Activated CD4-positive, alpha-beta T cell treated with anti-CD3 and anti-CD28 coated beads, Interleukin-2, amount 50 U/mL, for 48 hours (primary cell): ENCODE measurements at regions not wholly inside any gene's neighbourhood (a gene's known extent, or its start where the extent isn't known, plus 50 kb on each side); places are given as distances from the start of the nearest gene placed in this dataset.
"Not testable (repeated sequence)": the region's sequence is repeated elsewhere in the genome, so short reads cannot be mapped to it uniquely, and the experiment has no call there.

Source experiments
- DNase-seq, 2 experiments: peaks; one replicate each; pipeline ENCODE4 v3.0.0-alpha.2; 2020

DNA sequence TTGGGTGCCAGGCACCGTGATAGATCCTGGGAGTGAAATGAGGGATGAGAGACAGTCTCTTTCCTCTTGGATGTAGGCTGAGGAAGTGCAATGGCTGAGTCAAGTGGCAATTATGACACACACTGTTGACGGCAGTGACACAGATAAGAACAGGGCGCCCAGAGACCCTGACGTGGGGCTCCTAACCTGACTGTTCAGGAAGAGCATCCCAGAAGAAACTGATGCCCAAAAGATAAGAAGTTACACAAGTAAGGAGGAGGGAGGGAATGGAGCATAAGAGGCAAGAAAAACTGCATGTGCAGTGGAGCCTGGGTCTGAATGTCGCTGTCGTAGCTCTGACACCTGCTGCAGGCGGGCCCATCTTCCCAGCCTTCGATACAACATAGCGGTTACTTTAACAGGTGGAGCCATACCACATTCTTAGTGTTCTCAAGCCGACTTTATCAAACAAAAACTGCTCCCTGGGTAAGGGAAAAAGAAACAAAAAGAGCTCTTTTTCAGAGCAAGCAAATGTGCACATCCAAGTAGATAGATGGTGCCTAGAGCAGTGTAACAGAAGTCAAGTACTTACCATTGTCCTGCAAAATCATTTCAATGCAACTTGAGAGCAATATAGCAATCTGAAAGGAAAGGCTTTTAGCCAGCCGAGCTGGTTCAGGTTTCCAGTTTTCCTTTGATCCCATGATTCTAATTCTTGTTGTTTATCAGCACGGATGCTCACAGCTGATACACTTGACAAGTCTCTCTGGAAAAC lies 463.9 kb upstream of the JARID2 start:
- no peak for DNase-seq

DNA sequence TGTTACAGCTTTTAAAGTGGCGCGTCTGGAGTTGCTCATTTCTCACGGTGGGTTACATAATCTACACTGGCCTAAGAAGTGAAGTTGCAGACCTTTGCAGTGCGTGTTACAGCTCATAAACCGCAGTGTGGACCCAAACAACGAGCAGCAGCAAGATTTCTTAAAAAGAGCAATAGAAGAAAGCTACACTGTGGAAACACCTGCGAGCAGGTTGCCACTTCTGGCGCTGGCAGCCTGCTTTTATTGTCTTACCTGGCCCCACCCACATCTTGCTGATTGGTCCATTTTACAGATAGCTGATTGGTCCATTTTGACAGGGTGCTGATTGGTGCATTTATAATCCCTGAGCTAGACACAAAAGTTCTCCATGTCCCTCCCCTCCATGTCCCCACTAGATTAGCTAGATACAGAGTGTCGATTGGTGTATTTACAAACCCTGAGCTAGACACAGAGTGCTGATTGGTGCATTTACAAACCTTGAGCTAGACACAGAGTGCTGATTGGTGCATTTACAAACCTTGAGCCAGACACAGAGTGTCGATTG lies 462.9 kb upstream of the JARID2 start:
- DNase-seq = not testable (repeated sequence)

DNA sequence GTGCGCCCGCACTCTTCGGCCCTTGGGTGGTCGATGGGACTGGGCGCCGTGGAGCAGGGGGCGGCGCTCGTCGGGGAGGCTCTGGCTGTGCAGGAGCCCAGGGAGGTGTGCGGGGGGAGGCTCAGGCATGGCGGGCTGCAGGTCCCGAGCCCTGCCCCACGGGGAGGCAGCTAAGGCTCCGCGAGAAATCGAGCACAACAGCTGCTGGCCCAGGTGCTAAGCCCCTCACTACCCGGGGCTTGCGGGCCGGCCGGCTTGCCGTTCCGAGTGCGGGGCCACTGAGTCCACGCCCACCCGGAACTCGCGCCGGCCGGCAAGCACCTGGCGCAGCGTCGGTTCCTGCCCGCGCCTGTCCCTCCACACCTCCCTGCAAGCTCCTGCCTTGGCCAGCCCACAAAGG lies 462.3 kb upstream of the JARID2 start:
- no peak for DNase-seq

DNA sequence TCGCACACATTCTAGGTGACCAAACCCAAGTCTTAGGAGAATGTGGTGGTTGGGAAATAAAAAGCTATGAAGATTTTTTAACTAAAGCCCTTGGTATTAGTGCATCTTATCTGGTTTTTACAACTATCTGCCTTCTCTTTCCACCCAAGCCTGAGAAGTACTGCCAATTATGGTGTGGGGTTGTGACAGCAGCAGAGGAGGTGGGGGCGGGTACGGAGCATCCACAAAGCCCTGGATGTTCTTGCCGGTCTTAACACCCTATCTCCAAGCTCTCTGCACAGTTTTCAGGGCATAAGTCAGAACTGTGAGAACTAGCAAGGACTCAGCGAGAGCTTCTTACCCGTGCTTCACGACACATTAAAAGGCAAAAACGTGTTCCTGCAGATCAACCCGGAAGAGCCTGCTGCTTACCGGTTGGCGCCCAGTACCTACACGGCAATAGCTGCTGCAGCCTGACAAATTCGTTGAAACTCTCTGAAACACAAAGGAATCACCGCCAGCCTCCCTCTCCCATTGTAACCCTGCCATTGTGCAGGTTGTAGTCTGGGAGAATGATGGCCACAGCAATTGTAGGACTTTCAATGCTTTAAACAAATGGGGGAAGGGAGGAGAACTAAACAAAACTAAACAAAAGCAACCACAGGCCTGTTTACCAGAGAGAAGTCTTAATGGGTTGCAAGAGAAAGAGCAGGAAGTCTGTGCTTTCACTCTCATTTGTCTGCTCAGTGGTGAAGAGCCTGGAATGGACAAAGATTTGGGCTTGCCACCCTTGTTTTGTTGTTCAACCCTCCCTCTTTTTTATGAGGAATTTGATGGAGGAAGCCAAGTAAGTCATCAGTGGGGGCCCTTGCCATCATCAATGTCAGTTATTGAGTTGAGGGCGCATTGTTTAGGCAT lies 461.0 kb upstream of the JARID2 start:
- peak; percentile 16 to 25 for DNase-seq

DNA sequence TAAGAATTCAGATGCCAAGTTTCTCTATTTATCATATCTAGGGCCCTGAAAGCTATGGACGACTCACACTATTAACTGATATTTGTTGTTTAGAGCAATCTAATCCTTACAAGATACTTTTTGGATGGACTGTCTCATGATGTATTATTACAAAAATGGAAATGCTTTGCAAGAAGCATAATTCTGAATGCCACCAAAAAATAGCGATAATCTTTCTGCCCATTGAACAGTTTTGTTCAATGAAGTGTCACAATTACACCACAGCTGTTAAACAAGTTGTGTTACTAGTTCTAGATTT lies 460.4 kb upstream of the JARID2 start:
- no peak for DNase-seq

DNA sequence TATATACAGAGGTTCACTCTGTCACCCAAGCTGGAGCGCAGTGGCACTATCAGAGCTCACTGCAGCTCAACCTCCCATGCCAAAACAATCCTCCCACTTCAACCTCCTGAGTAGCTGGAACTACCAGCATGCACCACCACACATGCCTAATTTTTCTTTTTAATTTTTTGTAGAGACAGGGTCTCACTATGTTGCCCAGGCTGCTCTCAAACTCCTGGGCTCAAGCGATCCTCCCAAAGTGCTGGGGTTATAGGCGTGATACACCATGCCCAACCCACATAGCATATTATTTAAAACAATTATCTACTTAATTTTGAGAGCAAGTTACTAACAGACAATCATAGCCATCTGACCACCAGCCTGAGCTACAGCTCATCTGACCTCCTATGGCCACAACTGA lies 459.9 kb upstream of the JARID2 start:
- DNase-seq = no peak

DNA sequence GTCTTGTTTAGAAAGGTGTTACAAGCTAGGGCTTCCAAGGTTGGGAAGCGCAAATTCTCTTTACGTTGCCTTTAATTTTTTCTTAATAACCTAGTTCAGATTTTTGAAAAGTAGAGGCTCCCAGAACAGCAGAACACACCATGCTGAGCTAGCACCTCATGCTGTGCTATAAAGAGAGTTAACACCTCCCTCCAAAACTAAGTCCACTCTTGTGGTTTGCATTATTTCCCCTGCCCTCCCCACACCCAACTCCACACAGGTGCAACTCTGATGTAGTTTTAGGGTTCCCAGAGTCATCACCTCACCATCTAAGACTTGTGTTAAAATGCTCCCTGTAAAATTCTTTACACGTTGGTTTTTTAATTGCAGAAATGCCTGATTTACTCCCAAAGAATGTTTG lies 459.4 kb upstream of the JARID2 start:
- no peak for DNase-seq

DNA sequence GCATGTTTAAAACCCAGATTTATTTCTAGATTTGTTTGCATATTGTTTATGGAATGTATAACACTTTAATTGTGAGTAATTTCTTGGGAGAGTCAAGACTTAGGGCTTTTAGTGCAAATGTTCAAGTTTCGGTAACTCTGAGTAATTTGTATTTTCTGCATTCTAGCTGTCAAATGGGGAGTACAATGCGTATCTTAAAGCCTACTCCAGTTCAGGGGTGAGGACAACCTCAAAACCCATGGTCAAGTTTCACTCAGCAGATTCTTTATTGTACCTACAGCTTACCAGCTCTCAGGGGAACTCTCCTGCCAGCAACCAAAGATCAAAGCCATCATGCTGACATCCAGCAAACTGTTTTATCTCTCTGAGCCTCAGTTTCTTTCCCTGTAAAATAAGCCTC lies 458.6 kb upstream of the JARID2 start:
- no peak for DNase-seq

DNA sequence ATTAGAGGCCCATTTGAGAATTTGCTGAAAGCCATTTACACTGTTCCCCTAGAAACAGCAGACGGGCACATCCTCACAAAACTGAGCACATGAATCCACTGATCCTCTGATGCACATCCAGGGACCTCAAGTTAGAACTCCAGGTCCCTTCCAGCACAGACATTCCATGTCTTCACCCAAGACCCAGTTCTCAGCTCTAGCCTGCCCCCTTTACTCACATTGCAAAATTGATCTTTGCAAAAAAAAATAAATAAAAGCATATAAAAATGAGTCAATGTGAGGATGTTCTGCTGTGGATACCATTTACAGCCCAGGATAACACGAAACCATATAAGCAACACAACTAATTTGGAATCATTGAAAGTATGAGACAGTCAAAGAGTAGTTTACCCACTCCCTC lies 458.2 kb upstream of the JARID2 start:
- DNase-seq = no peak

DNA sequence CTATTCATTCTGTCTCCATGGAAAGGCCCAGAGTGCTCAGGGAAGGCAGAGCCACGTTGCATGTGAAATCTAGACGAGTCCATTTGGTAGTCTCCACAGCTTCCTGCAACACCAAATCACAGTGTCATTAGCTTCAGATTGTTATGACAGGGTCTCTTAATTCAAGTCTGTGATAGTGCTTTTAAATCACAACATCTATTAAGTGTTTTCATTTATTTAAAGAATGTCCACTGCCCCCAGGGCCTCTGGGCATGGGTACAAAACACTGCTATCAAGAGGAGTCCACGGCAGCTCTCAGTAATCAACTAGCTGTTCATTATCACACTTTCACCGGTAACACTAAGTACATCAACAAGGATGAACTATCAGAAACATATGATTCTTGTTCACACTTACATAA lies 455.9 kb upstream of the JARID2 start:
- DNase-seq = no peak

DNA sequence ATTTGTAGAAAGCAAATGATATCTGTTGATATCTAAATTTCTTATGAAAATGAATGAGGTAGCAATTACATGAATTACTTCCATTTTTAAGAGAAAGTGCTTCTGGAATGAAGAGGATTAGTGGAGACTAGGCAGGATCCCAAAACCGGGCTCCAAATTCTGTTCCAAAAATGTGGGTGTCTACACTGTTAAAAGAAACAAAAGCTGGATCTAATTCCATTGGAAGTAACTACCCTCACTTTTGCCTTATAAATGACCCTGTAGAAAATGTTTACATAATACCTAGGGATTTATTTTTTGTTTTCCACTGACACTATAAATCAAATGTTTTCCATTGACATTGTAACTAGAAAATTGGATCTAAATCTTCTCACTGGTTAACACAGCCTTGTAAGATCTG lies 454.9 kb upstream of the JARID2 start:
- DNase-seq = no peak

DNA sequence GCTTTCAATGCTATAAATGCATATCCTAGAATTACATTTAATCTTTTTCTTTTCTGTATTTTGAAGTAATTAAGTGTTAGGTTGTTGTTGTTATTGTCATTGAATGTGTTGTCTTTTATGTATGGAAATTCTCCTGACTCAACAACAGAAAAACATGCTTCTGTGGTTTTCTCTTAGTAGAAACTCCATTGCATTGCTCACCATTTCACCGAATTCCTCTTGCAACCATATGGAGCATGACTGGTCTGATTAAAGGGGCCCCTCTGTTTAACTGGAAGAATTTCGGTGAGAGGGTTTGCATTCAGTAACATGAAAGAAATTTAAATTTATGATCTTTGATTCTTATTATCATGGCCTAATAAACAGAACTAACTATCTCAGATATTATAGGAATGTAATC lies 454.3 kb upstream of the JARID2 start:
- DNase-seq = no peak

DNA sequence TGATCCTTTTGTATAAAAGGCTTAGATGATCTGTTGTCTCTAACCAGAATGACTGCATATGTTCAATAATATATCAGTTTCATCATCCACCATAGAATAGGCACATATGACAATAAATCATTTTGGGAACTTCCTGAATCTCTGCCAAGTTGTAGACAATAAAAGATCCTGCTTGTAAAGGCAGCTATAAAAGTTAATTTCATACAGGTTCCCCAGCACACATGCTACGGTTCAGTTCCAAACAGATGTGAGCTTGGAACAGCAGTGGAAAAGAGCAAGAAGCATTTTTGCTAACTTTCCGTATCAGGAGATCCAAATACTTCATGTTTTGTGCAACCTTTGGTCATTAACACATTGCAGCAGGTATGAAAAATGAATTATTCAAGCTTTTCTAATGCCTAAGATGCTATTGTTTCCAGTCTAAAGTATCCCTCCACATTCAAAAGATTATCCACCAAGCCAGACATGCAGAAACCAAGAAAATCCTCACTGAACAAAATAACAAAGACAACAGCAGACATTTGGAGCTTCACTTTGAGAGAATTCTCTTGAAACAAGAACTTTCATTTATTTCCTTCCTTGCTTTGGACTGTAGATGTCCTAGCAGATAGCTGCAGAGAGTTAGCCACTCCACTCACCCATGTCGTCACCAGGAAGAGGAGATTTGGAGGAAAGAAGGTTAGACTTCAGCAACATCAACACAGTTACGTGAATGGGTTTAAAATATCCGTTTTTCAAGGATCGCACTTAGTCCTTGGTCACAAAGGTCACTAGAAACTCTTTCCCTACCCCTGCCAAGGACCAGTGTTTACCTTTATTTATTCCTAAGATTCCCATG lies 453.5 kb upstream of the JARID2 start:
- no peak for DNase-seq

DNA sequence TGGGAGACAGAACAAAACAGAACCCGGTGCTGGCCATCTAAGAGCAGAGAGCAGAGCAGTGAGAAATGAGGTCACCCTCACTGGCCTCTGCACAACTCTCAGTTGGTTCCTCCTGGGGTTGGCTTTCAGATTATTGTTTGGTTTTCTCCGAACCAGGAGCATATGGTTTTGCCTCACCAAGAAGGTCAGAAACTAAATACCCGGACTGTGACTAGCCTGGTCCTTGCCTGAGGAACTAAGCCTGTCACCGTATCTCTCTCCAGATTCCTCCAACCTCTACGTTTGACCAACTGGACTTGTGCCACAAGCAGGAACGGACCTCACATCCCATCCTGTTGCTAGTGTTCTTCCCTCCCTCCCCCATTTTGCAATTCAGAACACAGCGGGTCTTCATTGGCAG lies 450.4 kb upstream of the JARID2 start:
- DNase-seq = no peak

DNA sequence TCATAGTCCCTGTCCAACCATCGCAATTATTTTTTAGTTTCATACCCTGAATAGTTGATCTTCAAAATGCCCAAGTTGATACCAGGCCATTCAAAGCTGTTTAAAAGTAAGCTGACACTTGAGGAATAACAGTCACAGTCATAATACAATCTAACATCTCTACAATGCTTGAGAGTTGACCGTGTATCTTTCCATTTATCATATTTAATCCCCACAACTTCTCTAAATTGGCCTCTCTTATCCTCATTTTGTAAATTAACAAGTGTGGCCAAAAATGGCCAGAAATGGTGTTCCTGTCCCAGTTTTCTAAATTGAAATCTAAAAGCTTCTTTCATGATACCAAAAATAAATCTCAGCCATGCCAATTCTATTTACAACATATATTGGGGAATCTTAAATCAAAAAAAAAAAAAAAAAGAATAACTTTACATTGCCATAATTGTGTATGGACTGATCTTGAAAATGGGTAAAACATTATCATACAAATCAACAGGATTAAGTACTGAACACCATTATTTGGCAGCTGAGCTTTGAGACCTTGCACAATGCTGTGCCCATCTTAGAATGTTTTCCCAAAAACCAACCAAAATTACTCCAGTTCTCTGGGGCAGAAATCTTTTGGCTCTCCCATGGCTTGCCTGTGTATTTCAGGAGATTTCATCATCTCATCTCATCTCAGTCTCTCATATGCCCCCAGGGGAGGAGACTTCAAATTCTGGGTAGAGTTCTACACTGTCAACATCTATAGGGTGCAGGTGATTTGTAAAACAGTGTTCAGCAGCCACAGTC lies 448.7 kb upstream of the JARID2 start:
- no peak for DNase-seq

DNA sequence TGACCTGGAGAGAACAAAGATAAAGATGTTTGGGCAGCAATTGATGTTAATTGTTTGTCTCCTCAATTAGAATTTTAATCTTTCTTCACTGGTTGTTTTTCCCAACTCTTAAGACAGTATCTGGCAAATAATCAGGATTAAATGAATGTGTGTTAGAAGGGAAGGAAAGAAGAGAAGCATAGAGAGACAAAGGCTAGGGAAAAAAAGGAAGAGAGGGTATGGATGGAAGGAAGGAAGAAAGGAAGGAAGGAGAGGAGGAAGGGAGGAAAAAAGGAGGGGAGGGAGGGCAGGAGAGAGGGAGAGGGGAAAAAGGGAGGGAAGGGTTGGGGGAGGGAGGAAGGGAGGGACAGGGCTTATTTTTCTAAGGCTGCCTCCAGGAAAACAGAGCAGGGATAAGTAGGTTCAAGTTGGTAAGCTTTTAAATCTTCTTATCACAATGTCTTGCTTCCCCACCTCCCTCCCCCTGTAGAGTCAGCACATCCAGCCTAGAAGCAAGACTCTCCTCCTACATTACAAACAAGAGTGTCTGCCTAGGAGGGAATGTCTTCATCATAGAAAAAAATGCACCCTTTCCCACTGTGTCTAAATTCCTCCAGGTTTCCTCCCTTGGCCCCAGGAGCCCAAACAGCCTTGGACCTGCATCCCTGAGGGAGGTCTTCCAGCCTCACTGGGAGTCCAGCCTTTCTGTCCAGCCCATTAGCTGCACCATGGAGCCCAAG lies 447.8 kb upstream of the JARID2 start:
- no peak for DNase-seq

DNA sequence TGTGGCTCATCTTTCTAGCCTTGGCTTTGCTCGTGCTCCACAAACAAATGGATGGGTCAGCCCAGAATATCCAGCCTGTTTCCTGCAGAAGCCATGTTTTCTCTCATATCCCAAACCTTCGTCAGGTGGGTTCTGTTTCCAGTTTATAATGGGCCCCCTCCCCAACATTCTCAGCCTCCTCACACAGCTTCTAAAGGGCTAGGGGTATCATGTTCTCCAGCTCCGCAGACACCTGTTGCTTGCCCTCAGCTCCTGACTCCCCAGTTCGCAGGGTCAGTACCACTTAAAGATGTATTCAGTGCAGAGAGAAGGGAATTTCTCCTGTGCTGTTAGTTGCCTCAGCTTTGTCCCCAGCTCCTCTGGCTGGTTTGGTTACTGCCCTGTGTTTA lies 447.3 kb upstream of the JARID2 start:
- DNase-seq = no peak

DNA sequence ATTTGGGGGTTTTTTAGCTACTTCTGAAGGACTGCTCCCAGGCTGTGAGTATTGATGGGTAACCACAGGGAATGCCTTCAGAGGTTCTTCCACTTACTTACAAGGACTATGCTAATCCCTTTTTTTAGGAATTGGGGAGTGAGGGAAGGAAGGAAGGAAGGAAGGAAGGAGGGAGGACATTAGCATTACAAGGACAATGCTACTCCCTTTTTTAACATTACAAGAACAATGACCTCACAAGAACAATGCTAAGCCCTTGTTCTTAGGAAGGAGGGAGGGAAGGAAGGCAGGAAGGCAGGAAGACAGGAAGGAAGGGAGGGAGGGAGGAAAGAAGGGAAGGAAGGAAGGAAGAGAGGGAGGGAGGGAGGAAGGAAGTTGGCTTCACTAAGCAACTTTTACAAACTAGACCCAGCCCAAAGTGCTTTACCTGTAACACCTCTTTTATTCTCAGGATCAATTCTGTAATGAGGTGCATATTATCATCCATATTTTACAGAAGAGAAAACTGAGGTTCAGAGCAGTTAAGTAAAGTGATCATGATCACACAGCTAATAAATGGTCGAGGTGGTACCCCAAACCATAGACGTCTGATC lies 446.8 kb upstream of the JARID2 start:
- DNase-seq = no peak

DNA sequence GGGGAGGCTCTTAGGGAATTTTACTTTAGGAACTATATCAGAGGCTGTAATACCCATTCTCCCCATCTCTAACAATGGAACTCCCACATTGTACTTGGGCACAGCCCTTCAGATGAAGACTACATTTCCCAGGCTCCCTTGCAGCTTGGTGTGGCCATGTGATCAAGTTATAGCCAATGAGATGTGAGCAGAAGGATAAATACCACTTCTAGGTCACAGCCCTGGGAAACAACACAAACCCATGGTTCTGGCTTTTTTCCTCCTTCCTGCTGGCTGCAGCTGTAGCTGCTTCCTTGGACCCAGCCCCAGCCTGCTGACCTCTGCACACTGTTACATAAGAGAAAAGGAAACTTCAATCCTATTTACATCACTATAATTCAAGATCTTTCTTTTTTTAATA lies 445.9 kb upstream of the JARID2 start:
- peak; percentile 21 to 37 for DNase-seq

DNA sequence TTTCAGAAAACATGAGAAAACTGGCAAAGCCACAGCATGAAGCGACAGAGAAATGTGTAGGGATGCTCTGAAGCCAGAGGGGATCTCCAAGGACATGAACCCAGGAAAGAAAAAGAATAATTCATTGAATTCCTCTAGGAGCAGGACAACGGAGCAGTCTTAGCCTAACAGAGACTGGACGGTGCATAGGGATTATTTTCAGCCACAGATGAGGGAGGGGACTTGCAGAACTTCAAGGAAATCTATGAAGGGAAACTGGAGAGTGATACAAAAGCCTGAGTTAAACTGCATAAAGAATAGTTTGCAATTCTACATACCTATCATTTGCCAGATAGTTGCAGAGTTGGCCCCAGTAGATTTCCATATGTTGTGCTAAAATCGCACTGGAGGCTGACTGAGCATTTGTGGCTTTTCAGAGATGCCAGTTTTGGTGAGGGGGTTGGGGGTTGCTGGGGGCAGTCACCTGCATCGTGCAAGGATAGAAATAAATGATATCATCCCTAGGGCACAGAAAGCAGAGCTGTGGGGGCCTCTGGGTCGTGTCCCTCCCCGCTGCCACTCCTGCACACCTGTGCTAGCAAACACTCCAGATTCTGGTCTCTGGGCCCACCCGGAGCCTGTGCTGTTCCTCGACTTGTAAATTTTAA lies 443.2 kb upstream of the JARID2 start:
- no peak for DNase-seq
